T-helper 1 cell treated with Interleukin-12 subunit alpha and Interleukin-12 subunit beta and Interleukin-4 antibody, amounts not matched to agents 30 ng/mL and 1 ng/mL, for 36 hours (primary cell): ENCODE measurements at regions not wholly inside any gene's neighbourhood (a gene's known extent, or its start where the extent isn't known, plus 50 kb on each side); places are given as distances from the start of the nearest gene placed in this dataset.

ENCODE experiments used
- intact Hi-C: fragments of 100-400 bp; cut with micrococcal nuclease; formaldehyde crosslinking; loops from one replicate; pipeline ENCODE4 v1.15.1; 2024

DNA sequence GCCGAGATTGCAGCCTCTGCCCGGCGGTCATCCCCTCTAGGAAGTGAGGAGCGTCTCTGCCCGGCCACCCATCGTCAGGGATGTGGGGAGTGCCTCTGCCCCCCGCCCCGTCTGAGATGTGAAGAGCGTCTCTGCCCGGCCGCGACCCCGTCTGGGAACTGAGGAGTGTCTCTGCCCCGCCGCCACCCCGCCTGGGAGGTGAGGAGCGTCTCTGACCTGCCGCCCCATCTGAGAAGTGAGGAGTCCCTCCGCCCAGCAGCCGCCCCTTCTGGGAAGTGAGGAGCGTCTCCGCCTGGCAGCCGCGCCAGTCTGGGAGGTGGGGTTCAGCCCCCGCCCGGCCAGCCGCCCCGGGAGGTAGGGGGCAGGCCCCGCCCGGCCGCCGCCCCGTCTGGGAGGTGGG is 544.0 kb downstream of the CCER1 start:
- intact Hi-C loops, result no loop called here

DNA sequence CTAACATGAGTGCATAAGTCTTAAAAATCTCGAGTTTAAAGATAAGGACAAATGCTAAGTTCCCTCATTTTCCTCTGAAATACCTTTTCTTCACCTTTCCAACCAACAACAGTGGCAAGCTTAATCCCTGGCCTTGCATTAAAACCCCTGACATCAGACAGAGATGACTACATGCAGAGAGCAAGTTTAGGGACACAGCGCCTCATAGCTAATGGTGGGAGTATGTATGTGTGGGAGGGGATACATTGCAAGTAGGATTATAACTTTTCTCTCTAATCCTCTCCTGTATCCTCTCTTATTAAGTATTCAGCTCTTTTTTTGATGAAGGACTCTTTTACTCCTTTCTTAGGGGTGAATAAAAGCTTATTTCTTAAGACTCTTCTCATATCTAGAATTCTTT is 547.1 kb downstream of the CCER1 start:
- intact Hi-C loops, result no loop called here

DNA sequence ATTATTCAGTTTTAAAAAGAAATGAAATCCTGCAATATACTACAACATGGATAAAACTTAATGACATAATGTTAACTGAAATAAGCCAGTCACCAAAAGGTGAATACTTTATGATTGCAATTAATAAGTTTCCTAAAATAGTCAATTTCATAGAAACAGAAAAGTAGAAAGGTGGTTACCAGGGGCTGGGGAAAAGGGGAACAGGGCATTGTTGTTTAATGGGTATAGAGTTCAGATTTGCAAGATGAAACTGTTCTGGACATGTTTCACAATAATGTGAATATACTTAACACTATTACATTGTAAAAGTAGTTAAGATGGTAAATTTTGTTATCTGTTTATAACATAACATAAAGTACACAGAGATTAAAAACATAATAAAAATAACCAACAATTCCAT is 550.9 kb downstream of the CCER1 start:
- intact Hi-C loops, result no loop called here

DNA sequence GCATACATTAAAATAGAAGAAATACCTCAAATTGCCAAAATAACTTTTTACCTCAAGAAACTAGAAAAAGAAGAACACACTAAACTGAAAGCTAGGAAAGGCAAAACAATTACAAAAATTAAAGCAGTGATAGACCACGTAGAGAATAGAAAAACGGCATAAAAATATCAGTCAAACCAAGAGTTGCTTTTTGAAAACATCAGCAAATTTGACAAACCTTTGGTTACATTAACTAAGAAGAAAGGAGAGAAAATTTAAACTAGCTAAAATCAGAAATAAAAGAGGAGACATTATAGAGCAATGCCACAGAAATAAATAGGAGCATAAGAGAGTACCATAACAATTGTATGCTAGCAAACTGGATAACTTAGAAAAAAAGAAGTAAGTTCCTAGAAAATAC is 553.8 kb downstream of the CCER1 start:
- intact Hi-C loops, result no loop called here

DNA sequence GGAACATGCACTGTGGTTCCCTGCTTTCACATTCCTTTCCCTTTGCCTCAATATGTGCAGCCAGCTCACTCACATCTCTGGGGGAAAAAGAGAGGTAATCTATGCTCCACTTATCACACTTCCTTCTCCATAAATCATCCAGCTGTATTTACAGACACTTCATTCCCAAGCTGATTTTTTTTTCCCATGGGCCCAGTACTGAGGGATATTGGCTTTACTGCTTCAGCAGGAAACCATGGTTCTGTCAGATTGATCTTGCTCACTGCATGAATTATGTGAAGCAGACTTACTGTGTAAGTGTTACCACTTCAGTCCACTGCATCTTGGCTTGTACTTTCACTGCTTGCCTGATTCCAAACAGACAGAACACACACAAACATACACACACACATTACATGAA is 555.6 kb downstream of the CCER1 start:
- intact Hi-C loops, result no loop called here

DNA sequence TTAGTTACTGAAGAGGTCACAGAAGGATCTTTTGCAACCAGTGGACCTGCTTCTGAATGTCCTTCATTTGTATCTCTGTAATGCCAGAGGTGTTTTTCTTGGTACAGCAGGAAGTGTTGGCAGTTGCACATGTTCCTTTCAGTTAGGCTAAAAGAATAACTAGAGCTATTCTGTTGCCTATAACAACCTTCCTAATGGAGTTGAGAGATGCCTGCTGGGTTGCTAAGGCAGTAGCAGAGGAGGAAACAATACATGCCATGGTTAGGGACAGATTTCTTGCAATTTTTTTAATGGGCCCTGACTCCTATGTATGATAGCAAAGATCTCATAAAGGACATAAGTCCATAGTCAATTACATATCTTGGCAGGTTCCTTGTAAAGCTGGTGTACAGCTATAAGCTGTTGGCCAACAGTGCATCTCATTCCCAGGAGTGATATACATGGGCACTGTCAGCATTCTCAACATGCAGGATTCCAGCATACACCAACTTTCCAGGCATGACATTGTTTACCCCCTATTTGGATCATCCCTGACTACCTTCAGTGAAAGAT is 556.6 kb downstream of the CCER1 start:
- intact Hi-C loops, result no loop called here

DNA sequence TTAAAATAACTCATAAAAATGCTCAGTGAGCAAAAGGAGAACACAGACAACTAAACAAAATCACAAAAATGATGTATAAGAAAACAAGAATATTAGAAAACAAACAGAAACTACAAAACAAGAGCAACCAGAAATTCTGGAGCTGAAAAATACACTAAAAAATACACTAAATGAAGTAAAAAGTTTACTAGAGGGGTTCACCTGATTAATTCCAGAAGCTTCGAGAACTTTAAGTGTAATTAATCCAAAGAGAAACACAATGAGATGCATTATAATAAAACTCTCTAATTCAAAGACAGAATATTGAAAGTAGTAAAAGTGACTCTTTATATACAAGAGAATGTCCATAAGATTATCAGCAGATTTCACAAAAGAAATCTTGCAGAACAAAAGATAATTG is 558.4 kb downstream of the CCER1 start:
- intact Hi-C loops, result no loop called here

DNA sequence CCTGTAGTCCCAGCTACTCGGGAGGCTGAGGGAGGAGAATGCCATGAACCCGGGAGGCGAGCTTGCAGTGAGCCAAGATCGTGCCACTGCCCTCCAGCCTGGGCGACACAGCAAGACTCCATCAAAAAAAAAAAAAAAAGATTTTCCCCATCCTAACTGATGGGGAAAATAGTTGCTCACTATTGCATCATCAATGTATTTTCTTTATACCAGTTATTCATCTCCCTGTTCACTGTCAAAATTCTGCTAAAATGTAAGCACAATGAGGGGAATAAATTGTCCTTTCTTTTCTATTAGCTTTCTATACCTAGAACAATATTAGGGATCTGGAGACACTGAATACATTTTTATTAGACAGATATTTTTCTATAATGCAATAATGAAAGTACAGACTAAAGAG is 561.3 kb downstream of the CCER1 start:
- intact Hi-C loops, result no loop called here

DNA sequence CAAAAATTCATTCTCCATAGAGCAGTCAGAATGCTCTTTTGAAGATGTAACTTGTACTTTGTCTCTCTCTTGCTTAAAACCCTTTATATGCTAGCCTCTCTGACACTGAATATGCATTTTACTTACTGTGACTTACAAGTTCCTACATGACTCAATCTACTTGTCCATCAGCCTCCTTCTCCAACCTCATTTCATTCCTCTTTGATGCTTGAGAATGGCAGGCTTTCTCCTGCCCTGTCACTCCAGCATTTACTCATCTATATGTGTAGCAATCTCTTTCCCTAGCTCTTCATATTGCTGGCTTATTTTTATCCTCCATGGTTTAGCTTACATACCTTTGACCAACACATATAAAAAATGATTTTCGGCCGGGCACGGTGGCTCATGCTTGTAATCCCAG is 561.9 kb downstream of the CCER1 start:
- intact Hi-C loops, result no loop called here

DNA sequence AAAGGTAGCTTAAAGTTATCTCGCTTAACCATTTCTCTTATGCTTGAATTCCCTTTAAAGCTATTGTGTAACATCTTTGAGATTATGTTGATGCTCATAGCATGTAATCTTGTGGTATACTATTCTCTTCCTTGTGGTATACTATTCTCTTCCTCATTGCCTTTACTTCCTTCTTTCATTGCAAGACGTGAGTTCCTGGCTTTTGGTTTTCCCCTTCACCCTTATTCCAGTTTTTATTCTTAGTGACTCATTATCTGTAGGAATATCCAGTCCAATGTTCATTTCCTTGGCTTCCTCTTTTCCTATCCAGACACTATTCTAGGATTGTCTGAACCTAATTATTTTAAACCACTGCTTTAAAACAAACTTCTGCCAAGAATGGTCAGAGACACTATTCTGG is 564.0 kb downstream of the CCER1 start:
- intact Hi-C loops, result no loop called here

DNA sequence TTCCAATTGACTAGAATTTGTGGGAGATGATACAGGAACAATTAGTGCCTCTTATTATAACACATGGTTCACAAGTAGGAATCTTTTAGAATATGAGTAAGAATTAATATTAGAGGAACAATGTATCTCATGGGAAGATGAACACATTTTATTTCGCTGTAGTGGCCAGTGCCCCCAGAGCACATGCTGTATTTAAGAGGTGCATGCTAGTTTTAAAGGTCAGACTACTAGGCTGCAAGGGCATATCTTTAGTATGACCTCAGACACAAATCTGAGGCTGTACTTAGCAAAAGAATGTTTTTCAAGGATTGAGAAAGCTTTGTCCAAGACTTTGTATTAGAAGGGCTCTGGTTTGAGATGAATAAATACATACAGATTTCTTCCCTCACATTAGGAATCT is 586.9 kb downstream of the CCER1 start:
- intact Hi-C loops, result no loop called here

DNA sequence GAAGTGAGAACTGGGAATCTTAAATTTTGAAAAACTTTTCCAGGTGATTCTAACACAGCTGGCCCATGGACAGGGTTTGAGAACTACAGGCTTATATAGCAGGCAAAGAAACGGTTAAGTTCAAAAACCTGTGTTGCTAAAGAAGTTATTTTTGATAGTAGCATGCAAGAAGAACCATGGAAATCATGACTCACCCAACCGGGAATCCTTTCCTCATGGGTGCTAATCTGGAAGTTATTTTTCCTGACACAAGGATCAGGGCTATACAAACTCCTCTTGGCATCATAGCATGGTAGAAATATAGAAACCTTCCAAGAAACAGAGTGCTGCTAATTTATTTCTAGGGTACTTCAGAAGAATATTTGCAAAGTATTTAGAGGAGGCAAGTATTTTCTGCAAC is 588.7 kb downstream of the CCER1 start:
- intact Hi-C loops, result no loop called here

DNA sequence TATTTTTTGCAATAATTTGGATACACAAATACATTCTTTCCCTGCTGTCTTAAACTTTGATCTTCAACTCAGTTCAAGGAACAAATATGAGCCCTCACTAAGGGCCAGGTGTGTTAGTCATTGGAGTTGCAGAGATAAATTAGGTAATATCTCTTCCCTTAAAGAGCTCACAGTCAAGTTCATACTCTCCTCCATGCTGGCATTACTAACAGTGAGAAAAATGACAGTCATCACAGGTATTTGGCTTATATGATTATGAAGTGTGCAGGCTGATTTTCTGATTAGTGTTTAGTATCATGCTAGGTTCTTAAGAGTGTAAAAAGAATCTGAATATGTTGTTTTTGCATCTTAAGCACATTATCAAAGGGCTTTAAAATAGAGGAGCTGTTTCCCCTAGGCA is 594.7 kb downstream of the CCER1 start:
- intact Hi-C loops, result no loop called here

DNA sequence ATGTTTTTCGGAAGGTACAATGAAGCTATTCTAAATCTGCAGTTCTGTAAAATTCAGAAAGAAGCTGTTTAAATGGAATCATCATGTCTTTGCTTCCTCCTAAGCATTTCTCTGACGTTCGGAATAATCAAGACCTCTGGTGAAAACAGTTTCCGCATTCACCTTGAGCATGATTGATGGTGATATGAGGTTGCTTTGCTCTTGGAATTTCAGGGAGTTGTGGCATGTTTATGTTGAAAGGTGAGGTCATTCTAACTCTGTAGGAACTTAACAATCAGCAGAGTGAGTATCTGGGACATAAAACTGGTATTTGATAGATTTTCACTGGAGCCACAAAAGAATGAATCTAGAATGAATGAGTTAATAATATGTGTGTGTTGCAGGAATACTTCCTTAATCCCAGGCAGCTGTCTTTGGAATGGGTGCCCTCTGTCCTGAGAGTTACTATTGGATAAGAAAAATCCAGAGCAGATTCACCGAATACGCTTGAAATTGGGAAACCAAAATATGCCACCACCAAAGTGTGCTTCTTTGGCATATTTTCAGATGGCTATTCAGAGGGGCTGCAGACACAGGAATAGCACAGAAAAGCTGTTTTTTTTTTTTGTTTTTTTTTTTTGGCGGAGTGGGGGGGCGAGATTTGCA is 599.1 kb downstream of the CCER1 start:
- intact Hi-C loops, result no loop called here

DNA sequence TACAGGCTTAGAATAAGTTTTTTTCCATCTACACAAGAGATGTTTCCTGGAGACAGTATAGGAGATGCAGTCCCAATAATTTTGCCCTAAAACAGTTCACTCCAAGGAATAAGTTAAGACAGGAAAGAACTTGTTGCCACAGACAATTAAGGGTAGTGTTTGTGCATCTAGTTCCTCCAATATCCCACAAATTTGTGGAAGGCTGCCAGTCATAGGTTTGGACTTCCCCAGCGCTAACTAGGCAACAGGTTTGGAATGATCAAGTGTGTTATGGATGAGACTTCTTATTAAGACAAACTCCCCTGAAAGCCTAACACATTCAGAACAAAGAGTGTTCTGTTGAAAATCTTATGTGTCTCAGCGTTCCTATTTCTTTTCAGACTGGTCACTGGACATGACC is 611.0 kb downstream of the CCER1 start:
- intact Hi-C loops, result no loop called here

DNA sequence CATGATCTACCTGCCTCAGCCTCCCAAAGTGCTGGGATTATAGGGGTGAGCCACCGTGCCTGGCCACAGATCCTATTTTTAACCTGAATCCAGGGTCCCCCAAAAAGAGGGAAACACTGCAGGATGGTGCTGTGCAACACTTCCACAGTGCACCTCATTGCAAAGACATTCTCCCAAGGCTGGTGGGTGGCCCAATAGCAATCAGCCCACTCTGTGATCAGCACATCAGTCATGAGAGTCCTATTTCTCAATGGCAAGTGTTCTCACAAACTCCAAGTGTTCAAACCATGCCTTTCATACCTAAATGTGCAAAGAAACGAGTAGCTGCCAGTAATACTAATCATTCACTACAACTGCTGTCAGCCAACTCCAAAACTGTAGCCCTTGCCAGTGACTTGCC is 612.9 kb downstream of the CCER1 start:
- intact Hi-C loops, result no loop called here

DNA sequence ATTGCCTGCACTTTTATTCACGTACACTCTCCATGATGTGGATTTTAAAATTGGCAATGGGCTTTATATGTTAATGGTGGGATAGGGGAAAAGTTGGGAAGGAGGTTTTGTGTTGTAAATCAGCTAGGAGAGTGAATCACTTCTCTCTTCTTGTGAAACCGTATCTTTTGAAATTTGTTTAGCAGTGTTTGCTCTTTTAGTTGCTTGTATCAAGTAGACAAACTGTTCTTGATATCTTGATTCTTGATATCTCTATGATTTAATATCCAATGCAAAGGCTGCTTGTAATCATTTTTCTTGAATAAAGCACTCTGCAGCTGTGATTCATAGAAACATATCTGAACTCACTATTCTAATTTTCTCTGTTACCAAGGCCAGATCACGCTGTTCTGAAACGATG is 615.1 kb downstream of the CCER1 start:
- intact Hi-C loops, result no loop called here

DNA sequence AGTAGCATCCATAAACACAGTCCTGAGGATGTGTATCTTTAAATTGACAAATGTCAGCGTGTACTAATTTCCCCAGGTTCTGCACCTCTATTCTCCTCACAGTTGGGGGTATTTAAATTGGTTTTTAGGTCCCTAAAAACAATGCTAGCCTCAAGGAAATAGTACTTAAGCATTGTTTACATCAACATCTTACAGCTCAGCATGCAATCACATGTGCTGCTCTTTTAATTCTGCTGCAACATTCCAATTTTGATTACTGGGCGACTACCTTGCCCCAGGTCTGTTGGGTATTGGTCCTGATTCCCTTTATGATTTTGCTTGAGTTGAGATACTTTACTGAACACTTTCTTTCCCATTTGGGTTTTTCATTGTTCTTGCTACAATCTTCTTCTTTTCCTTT is 616.6 kb downstream of the CCER1 start:
- intact Hi-C loops, result no loop called here

DNA sequence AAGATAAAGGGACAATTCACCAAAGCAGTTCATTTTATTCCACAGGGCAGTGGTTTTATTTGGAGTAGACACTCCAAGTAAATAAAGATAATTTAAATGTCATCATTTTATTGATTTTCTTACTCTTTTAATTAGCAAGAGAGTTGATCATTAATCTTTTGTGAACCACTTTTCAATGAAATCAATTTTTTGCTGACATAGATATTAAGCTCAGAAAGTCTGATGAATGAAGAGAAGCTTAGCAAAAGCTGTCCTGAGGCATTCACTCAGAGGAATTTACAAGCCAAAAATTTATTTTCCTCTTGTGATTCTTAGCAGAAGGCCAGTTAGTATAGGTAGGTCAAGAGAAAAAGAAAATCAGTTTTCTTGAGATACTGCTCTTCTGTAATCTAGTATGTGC is 618.0 kb downstream of the CCER1 start:
- intact Hi-C loops, result no loop called here

DNA sequence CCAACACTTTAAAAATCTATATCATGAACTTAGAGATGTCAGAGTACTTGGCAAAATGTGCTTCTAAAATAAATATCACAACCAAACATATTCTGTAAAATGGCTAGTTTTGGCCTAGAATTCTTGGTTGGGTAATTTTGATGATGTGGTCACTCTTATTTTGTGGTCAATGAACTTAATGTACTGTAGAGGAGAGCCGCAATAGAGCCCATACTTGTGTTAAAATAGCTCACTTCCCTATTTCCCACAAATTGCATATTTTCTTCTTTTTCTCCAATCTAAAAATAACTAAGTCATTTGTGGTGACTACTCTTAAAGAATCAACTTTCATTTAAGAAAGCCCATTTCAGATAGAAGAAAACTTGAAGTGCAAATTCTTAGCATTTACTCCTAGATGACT is 619.4 kb downstream of the CCER1 start:
- intact Hi-C loops, result no loop called here

DNA sequence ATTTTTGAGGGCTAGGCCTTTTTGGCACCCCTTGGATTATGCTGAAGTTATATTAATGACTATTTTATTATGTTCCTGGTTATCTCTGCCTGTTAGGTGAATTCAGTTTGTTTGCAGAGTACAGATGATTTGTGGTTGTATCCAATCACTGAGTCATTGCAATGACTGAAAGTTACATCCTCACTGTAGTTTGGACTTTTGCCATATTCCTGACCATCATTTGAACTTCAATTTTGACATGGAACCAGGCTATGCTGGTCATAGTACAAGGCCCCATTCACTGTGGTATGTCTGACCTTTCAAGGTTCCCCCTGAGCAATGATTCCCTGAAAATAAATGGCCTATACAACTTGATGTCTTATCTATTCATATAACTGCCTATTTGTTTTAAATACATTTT is 621.0 kb downstream of the CCER1 start:
- intact Hi-C loops, result no loop called here

DNA sequence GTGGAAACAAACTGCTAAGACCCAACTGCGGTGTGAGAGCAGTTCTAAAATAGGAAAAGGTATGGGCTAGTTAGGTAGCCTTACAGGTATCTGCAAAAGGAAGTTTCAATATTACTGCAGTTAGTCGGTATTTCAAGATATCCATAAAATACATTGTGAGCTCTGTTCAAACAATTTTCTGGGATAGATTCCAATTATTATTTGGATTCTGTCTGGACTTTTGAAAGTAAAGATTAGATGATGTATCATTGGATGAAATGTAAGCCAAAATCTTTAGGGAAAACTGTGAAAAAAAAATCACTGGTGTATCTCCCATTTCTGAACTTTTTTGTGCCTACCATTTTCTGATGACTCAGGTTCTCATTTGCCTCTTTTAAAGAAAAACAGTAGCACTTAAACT is 621.6 kb downstream of the CCER1 start:
- intact Hi-C loops, result no loop called here

DNA sequence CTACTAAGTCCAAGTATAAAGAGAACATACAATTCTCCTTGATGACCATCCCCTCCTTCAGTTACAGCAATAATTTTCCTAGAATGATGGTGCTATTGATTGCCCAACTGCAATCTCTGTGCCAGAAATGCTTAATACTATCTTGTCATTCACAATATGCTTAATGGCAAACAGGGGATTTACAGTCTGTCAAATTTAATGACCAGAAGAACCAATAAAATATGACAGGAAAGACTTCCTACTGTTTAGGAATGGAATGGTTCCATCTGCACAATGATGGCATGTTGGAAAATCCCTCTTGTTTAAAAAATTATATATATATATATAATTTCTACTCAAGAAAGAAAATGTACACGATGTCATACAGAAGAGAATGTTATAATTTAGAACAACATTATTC is 623.2 kb downstream of the CCER1 start:
- intact Hi-C loops, result no loop called here

DNA sequence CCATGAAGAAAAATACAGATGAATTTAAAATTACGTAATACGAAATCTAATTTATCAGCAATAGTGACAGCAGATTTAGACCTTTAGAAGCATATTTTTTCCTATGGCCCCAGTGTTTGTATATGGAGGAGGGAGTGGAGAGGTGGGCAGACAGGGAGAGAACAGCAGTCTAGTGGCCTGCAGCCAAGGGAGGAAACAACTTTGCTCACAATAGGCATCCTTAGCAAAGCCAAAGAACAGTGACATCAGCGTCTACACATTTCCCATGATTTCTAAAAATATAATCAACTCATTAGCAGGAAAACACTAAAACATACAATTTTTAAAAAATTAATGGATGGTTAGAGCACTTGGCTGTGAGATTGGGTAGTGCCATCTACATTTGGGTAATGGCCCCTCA is 622.6 kb upstream of the ATP2B1 start:
- intact Hi-C loops, result no loop called here
